ENCODE measurements at regions not wholly inside any gene's neighbourhood (a gene's known extent, or its start where the extent isn't known, plus 50 kb on each side); places are given as distances from the start of the nearest gene placed in this dataset.
"Not testable (repeated sequence)": the region's sequence is repeated elsewhere in the genome, so short reads cannot be mapped to it uniquely, and the experiment has no call there.

GRCh38 chr2:33690686-33691085 is 91.6 kb upstream of the FAM98A start:
- DNase-seq (ENCODE audit: low read depth): not testable (repeated sequence)

GRCh38 chr2:33681364-33681757 is 82.3 kb upstream of the FAM98A start:
- no peak for DNase-seq (ENCODE audit: low read depth)

- DNase-seq (ENCODE audit: low read depth): no peak
Observed at GRCh38 chr2:33680644-33681363, 81.7 kb upstream of the FAM98A start.

GRCh38 chr2:33678436-33678835 is 79.3 kb upstream of the FAM98A start:
- DNase-seq (ENCODE audit: low read depth): no peak

GRCh38 chr2:33673937-33674336 is 74.8 kb upstream of the FAM98A start:
- DNase-seq (ENCODE audit: low read depth): no peak

GRCh38 chr2:33672896-33673295 is 73.8 kb upstream of the FAM98A start:
- DNase-seq (ENCODE audit: low read depth): no peak

- no peak for DNase-seq (ENCODE audit: low read depth)
Observed at GRCh38 chr2:33672389-33672788, 73.3 kb upstream of the FAM98A start.

- no peak for DNase-seq (ENCODE audit: low read depth)
Observed at GRCh38 chr2:33671198-33671597, 72.1 kb upstream of the FAM98A start.

GRCh38 chr2:33670392-33670937 is 71.4 kb upstream of the FAM98A start:
- DNase-seq (ENCODE audit: low read depth): no peak

GRCh38 chr2:33666879-33667278 is 67.8 kb upstream of the FAM98A start:
- no peak for DNase-seq (ENCODE audit: low read depth)

- no peak for DNase-seq (ENCODE audit: low read depth)
Observed at GRCh38 chr2:33665039-33665438, 65.9 kb upstream of the FAM98A start.

- no peak for DNase-seq (ENCODE audit: low read depth)
Observed at GRCh38 chr2:33660416-33661123, 61.5 kb upstream of the FAM98A start.

- no peak for DNase-seq (ENCODE audit: low read depth)
Observed at GRCh38 chr2:33655626-33656320, 56.7 kb upstream of the FAM98A start.

GRCh38 chr2:33652830-33653229 is 53.7 kb upstream of the FAM98A start:
- no peak for DNase-seq (ENCODE audit: low read depth)

GRCh38 chr2:33650171-33650570 is 51.1 kb upstream of the FAM98A start:
- no peak for DNase-seq (ENCODE audit: low read depth)
